Hematopoietic multipotent progenitor cell treated with erythropoietin and hydrocortisone succinate and interleukin-3 and kit ligand, for 6 days (in vitro differentiated cells): ENCODE measurements at regions not wholly inside any gene's neighbourhood (a gene's known extent, or its start where the extent isn't known, plus 50 kb on each side); places are given as distances from the start of the nearest gene placed in this dataset.

ENCODE experiments used
- DNase-seq: peaks from one replicate; pipeline ENCODE4 v3.0.0-alpha.2; 2015

DNA sequence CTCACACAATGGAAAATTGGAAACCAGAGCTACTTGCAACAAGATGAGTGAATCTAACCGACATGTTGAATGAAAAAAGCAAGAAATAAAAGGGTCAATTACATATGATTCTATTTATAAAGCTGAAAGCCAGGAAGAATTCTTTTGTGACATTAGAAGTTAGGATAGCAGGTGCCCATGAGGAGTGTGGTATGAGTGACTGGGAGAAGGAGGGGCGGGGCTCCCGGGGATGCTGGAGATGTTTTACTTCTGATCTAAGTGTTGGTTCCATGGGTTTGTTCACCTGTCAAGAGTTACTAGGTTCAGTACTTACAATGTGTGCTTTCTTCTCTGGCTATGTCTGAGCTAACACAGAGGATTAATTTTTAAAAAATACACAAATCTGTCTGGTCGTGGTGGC, 60.8 kb downstream of the NSMCE3 start:
- no peak for DNase-seq

GRCh38 chr15:29208352-29208751, 61.3 kb downstream of the NSMCE3 start:
- peak; percentile 4 for DNase-seq

DNA sequence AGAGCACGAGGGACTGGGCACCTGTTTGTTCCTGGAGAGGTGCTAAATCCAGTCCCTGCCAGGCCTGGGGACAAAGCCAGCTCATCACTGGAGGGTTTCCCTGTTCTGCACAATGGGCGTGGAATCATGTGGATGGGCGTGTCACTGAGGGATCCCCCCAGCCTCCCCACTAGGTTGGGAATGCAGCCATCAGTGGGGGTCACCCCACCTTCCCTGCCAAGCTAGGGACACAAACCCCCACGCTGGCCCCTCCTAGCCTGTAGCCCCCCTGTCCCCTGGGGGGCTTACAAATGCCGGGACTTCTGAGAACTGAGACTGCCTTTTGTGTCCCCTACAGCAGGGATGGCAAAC, 61.9 kb downstream of the NSMCE3 start:
- no peak for DNase-seq

DNA sequence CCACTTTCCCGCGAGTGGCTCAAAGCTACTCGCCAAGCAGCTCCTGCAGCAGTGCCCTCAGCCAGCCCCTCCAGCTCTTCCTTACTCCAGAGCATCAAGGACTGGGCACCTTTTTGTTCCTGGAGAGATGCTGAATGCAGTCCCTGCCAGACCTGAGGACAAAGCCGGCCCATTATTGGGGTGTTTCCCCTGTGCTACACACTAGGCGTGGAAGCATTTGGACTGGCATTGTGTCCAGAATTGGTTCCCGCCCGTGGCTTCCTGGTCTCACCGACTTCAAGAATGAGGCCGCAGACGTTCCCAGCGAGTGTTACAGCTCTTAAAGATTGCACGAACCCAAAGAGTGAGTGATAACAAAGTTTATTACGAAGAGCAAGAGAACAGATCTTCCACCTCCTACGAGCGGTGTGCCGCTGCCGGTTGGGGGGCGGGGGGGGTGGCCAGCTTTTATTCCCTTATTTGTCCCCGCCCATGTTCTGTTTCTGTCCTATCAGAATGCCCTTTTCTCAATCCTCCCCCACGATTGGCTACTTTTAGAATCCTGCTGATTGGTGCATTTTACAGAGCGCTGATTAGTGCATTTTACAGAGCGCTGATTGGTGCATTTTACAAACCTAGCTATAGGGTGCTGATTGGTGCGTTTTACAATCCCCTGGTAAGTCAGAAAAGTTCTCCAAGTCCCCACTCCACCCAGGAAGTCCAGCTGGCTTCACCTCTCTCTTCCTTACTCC, 62.4 kb downstream of the NSMCE3 start:
- DNase-seq: no peak

DNA sequence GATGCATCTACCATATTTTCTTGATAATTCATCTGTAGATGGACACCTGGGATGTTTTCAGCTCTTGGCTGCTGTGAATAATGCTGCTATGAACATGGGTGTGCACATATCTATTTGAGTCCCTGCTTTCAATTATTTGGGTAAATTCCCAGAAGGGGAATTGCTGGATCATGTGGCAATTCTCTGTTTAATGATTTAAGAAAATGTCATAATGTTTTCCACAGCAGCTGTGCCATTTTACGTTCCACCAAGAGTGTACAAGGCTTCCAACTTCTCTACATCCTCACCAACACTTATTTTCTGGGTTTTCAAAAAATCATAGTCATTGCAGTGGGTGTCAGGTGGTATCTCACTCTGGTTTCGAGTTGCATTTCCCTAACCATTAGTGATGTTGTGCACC, 64.4 kb downstream of the NSMCE3 start:
- no peak for DNase-seq

GRCh38 chr15:29204369-29204755, 65.3 kb downstream of the NSMCE3 start:
- no peak for DNase-seq

GRCh38 chr15:29203718-29204368, 65.8 kb downstream of the NSMCE3 start:
- DNase-seq: no peak

GRCh38 chr15:29196722-29197121, 72.9 kb downstream of the NSMCE3 start:
- DNase-seq: no peak

DNA sequence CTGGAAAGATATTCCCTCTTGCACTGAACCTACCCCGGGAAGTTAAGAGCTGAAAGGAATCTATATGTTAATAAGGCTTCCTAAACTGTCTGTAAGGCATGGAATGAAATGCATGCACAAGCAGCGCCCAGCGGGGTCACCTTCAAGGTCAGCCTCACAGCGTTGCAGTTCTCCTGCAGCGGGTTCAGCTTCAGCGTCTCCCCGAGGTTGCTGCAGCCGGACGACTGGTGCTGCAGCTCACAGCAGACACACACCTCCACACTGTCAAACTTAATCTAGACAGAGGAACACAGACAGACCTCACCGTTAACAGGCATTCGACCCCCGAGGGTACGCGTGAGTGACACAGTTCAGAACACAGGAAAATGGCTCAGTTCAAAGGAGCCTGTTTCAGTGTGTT, 73.3 kb downstream of the NSMCE3 start:
- no peak for DNase-seq

GRCh38 chr15:29194866-29195265, 74.8 kb downstream of the NSMCE3 start:
- DNase-seq: no peak

- DNase-seq: no peak
These were observed 86.4 kb downstream of the NSMCE3 start for GRCh38 chr15:29183071-29183831.

DNA sequence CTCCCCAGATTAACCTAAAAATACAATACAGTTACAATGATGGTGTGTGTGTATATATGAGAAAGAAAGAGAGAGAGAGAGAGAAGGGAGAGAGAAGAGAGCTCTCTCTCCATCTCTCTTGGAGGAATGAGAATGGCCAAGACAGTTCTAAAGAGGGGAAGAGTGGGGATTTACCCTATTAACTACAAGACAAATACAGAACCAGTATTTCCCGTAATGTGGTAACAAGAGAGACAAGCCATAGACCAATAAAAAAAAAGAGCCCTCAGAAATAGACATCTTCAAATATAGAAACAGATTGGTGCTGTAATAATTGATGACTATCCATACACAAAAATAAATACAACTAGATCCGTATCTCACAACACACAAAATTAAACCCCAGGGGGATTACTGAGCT, 87.0 kb downstream of the NSMCE3 start:
- DNase-seq: no peak

- DNase-seq: no peak
These were observed 96.6 kb downstream of the NSMCE3 start for GRCh38 chr15:29172742-29173725.

GRCh38 chr15:29170521-29170920, 99.1 kb downstream of the NSMCE3 start:
- no peak for DNase-seq
